ENCODE measurements at regions not wholly inside any gene's neighbourhood (a gene's known extent, or its start where the extent isn't known, plus 50 kb on each side); places are given as distances from the start of the nearest gene placed in this dataset.

GRCh38 chr15:66921319-66921915 lies 144.0 kb upstream of the SMAD3 start:
- H3K4me3 ChIP-seq, result no peak overlapping the region
- no peaks in the 10 kb centered on the region for H3K27me3 ChIP-seq
- 40 to 41% methylated on average over 6 of the region's 6 CpGs for WGBS, 2 donors
- ATAC-seq, result peak; percentile 51
- no peak for TF ChIP-seq CTCF (IDR thresholded peaks at IDR 0.05)
- no peak for TF ChIP-seq POLR2A (IDR thresholded peaks at IDR 0.05)
- peak in 3 of 4 donors; percentile 27 to 57 (median 40) for DNase-seq
- H3K36me3 ChIP-seq (replicated peaks in 1 of 2; ENCODE audit: insufficient read depth in 1 of 2, low read depth in 2 of 2), result no peaks in the 10 kb centered on the region
- H3K9me3 ChIP-seq, result no peaks in the 10 kb centered on the region
- H3K27ac ChIP-seq, result peak overlapping the region in 2 of 4 donors; percentile 38 to 52
- intact Hi-C loops (cut with DNase I), result no loop called here
- peaks cover 19% of the 10 kb centered on the region for H3K4me1 ChIP-seq

- Histone ChIP-seq H3K27me3 (no peaks in the 10 kb centered on the region), H3K9me3 (no peaks in the 10 kb centered on the region), H3K4me3 (no peak overlapping the region), H3K36me3 (replicated peaks in 1 of 2; ENCODE audit: insufficient read depth in 1 of 2, low read depth in 2 of 2) (no peaks in the 10 kb centered on the region), H3K4me1 (peaks cover 19% of the 10 kb centered on the region), H3K27ac (no peak overlapping the region)
- ATAC-seq (no peak), DNase-seq (no peak)
- TF ChIP-seq CTCF (IDR thresholded peaks at IDR 0.05) (no peak), POLR2A (IDR thresholded peaks at IDR 0.05) (no peak)
- intact Hi-C loops (cut with DNase I), result no loop called here
- 49 to 66% methylated on average over 3 of the region's 3 CpGs for WGBS, 2 donors
Measured at GRCh38 chr15:66922608-66923007, 142.8 kb upstream of the SMAD3 start.

- Histone ChIP-seq H3K27ac (no peak overlapping the region), H3K9me3 (no peaks in the 10 kb centered on the region), H3K4me3 (no peak overlapping the region), H3K27me3 (no peaks in the 10 kb centered on the region), H3K4me1 (peaks cover 19% of the 10 kb centered on the region), H3K36me3 (replicated peaks in 1 of 2; ENCODE audit: insufficient read depth in 1 of 2, low read depth in 2 of 2) (no peaks in the 10 kb centered on the region)
- intact Hi-C loops (cut with DNase I), result no loop called here
- DNase-seq (peak; percentile 30 to 48 (median 38)), ATAC-seq (no peak)
- TF ChIP-seq CTCF (IDR thresholded peaks at IDR 0.05) (peak in 6 of 7 experiments; percentile 31 to 50 (median 42)), POLR2A (IDR thresholded peaks at IDR 0.05) (no peak)
- 12 to 18% methylated on average over 5 to 7 of the region's 7 CpGs for WGBS, 2 donors
Measured at GRCh38 chr15:66923438-66923881, 141.9 kb upstream of the SMAD3 start.

- ATAC-seq, result no peak
- no peak for DNase-seq
- no peaks in the 10 kb centered on the region for H3K36me3 ChIP-seq (replicated peaks in 1 of 2; ENCODE audit: insufficient read depth in 1 of 2, low read depth in 2 of 2)
- H3K27me3 ChIP-seq, result no peaks in the 10 kb centered on the region
- 83 to 90% methylated on average over 3 of the region's 3 CpGs for WGBS, 2 donors
- peaks cover 9% of the 10 kb centered on the region for H3K4me1 ChIP-seq
- TF ChIP-seq CTCF (IDR thresholded peaks at IDR 0.05) (no peak), POLR2A (IDR thresholded peaks at IDR 0.05) (no peak)
- intact Hi-C loops (cut with DNase I), result no loop called here
- H3K4me3 ChIP-seq, result no peak overlapping the region
- H3K9me3 ChIP-seq, result no peaks in the 10 kb centered on the region
- H3K27ac ChIP-seq, result no peak overlapping the region
Measured at GRCh38 chr15:66924889-66925288, 140.5 kb upstream of the SMAD3 start.

- Histone ChIP-seq H3K27me3 (no peaks in the 10 kb centered on the region), H3K4me3 (no peak overlapping the region), H3K27ac (no peak overlapping the region), H3K9me3 (no peaks in the 10 kb centered on the region), H3K4me1 (peaks cover 14% of the 10 kb centered on the region), H3K36me3 (replicated peaks in 1 of 2; ENCODE audit: insufficient read depth in 1 of 2, low read depth in 2 of 2) (no peaks in the 10 kb centered on the region)
- no peak for TF ChIP-seq POLR2A (IDR thresholded peaks at IDR 0.05)
- no peak for TF ChIP-seq CTCF (IDR thresholded peaks at IDR 0.05)
- DNase-seq (peak in 1 of 4 donors; percentile 37), ATAC-seq (no peak)
- 71 to 76% methylated on average over 4 of the region's 4 CpGs for WGBS, 2 donors
- intact Hi-C loops (cut with DNase I), result no loop called here
Measured at GRCh38 chr15:66925721-66926120, 139.7 kb upstream of the SMAD3 start.

All from body of pancreas (tissue), 4 donors.